Brain microvascular endothelial cell (primary cell): ENCODE measurements at regions not wholly inside any gene's neighbourhood (a gene's known extent, or its start where the extent isn't known, plus 50 kb on each side); places are given as distances from the start of the nearest gene placed in this dataset.
"Not testable (repeated sequence)": the region's sequence is repeated elsewhere in the genome, so short reads cannot be mapped to it uniquely, and the experiment has no call there.

Experiments used
- DNase-seq: peaks from one replicate; pipeline ENCODE4 v3.0.0-alpha.2; 2020
- H3K27ac ChIP-seq: fragments of 250-450 bp; sonication (Bioruptor Pico); 2 replicates; pipeline ENCODE4 v1.5.1; 2020; ENCODE audit warnings: mild to moderate bottlenecking, moderate library complexity
- H3K27me3 ChIP-seq: fragments of 250-450 bp; sonication (Bioruptor Pico); replicated peaks from 2 replicates; pipeline ENCODE4 v1.5.1; 2020; ENCODE audit warnings: mild to moderate bottlenecking
- H3K36me3 ChIP-seq: fragments of 250-450 bp; sonication (Bioruptor Pico); replicated peaks from 2 replicates; pipeline ENCODE4 v1.5.1; 2020; ENCODE audit warnings: mild to moderate bottlenecking
- H3K4me3 ChIP-seq: 2 replicates; pipeline ENCODE4 v1.5.1; 2011; ENCODE audit warnings: low read depth, mild to moderate bottlenecking, control low read depth, low read length, moderate library complexity
- CTCF ChIP-seq: IDR thresholded peaks from 2 replicates; pipeline ENCODE4 v1.5.1; 2011; ENCODE audit warnings: low read depth, mild to moderate bottlenecking, moderate library complexity, low read length, control low read depth, inconsistent platforms; ENCODE audit errors: missing control alignments
- in situ Hi-C: cut with HindIII; loops from 2 replicates; pipeline ENCODE4 v1.10.0; 2017; ENCODE audit warnings: low sequenced_read_pairs, low pct_ligation_motif_present

DNA sequence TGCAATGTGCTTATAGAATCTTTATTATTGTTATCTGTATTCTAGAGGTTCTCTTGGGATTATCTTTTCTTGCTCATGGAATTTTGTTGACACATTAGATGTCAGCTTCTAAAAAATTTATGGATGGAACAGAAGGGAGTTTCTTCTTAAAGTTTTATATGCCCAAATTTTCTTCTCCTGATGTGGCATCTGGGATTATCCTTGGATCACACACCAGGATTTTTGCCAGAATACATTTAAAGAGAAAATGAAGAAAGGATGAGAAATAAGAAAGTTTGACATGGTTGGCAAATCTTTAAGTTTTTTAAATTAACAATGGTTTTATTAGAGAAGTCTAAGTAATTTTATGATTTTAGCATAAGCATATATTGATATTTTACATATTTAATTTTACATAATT, 706.7 kb upstream of the TMEFF2 start:
- TF ChIP-seq CTCF, result no peak
- in situ Hi-C loops, result no loop called here

DNA sequence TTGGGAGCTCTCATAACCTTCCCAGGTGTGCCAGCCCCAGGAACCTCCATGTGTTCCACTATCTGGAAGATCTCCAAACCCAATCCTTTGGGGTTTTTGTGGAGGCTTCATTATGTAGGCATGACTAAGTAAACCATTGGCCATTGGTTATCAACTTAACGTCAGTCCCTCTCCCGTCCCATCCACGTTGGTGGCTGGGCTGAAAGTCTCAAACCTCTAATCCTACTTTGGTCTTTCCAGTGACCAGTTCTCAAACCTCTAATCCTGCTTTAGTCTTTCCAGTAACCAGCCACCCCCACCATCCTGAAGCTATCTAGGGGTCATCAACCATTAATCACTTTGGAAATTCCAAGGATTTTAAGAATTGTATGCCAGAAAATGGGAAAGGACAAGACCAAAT, 704.7 kb upstream of the TMEFF2 start:
- no peak for DNase-seq
- no peak overlapping the region for H3K4me3 ChIP-seq
- TF ChIP-seq CTCF, result no peak
- H3K36me3 ChIP-seq, result no peaks in the 10 kb centered on the region
- H3K27ac ChIP-seq, result no peak overlapping the region
- in situ Hi-C loops, result no loop called here
- no peaks in the 10 kb centered on the region for H3K27me3 ChIP-seq

More for the DNA sequence above, 706.7 kb upstream of the TMEFF2 start:
- DNase-seq, result no peak
- no peak overlapping the region for H3K4me3 ChIP-seq
- H3K36me3 ChIP-seq, result no peaks in the 10 kb centered on the region
- no peak overlapping the region for H3K27ac ChIP-seq
- H3K27me3 ChIP-seq, result no peaks in the 10 kb centered on the region

DNA sequence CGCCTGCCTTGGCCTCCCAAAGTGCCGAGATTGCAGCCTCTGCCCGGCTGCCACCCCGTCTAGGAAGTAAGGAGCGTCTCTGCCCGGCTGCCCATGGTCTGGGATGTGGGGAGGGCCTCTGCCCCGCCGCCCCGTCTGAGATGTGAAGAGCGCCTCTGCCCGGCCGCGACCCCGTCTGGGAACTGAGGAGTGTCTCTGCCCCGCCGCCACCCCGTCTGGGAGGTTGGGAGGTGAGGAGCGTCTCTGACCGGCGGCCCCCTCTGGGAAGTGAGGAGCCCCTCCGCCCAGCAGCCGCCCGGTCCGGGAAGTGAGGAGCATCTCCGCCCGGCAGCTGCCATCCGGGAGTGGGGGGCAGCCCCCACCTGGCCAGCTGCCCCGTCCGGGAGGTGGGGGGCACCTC, 699.2 kb upstream of the TMEFF2 start:
- DNase-seq, H3K4me3 ChIP-seq, H3K27ac ChIP-seq, in situ Hi-C loops, H3K27me3 ChIP-seq, H3K36me3 ChIP-seq: not testable (repeated sequence)

DNA sequence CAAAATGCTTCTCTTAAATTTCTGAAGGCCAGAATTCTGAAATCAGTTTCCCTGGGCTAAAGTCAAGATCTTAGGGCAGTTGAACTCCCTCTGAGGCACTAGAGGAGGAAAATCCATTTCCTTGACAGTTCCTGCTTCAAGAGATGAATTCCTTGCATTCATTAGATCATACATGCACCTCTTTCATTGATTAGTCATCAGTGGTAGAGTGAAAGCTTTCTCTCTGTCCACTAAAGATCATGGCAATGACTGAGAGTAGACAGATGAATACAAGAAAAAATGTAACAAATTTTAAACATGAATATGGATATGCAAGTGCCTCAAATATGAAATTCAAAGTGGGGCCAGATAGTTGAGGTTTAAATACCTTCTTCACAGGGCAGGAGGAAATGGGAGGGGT, 693.4 kb upstream of the TMEFF2 start:
- DNase-seq, result no peak
- no peak overlapping the region for H3K4me3 ChIP-seq
- in situ Hi-C loops, result no loop called here
- no peaks in the 10 kb centered on the region for H3K36me3 ChIP-seq
- H3K27me3 ChIP-seq, result no peaks in the 10 kb centered on the region
- no peak for TF ChIP-seq CTCF
- no peak overlapping the region for H3K27ac ChIP-seq

DNA sequence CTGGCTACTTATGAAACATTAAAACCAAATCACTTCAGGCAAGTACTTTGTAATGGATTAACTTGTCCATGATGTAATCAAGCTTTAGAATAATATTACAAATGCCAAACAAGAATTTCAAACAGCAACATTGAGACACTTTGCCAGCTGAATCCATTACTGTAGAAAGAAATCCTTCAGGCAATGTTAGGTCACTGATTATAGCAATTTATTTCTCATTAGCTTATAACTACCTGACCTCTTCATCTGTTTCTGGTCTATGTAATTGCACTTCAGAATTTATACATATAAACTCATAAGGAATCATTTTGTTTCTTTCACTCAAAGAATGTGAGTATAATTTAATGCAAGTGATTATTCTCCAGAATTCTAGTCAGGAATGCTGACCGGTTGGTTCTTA, 692.6 kb upstream of the TMEFF2 start:
- no peak for DNase-seq
- no peak overlapping the region for H3K27ac ChIP-seq
- no peaks in the 10 kb centered on the region for H3K36me3 ChIP-seq
- in situ Hi-C loops, result no loop called here
- H3K27me3 ChIP-seq, result no peaks in the 10 kb centered on the region
- TF ChIP-seq CTCF, result no peak
- no peak overlapping the region for H3K4me3 ChIP-seq

DNA sequence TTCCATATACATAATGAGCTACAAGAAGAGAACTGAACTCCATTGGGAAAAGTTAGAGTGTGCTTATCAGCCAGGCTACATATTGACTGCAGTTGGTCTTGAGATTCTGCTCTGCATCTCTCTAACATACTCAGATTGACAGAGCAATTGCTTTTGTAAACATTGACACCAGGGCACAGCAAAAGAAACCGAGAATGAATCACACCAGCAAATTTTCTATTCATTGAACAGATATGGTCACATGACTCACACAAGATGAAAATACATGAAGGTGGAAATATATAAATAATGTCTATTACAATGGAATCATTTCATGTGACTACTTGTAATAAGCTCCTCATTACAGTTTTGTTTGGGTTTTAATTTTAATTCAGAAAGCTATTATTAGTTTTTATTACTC, 691.9 kb upstream of the TMEFF2 start:
- no peaks in the 10 kb centered on the region for H3K27me3 ChIP-seq
- TF ChIP-seq CTCF, result no peak
- no peak overlapping the region for H3K4me3 ChIP-seq
- no peaks in the 10 kb centered on the region for H3K36me3 ChIP-seq
- no peak for DNase-seq
- no peak overlapping the region for H3K27ac ChIP-seq
- in situ Hi-C loops, result no loop called here
